T-helper 22 cell (primary cell): ENCODE measurements at regions not wholly inside any gene's neighbourhood (a gene's known extent, or its start where the extent isn't known, plus 50 kb on each side); places are given as distances from the start of the nearest gene placed in this dataset.
"Not testable (repeated sequence)": the region's sequence is repeated elsewhere in the genome, so short reads cannot be mapped to it uniquely, and the experiment has no call there.

Experiments
- DNase-seq: peaks from one replicate; pipeline ENCODE4 v3.0.0-alpha.2; 2020; ENCODE audit warnings: low read depth

GRCh38 chr7:67359900-67360299 lies 363.3 kb downstream of the TYW1 start:
- no peak for DNase-seq

- DNase-seq = no peak
Measured at GRCh38 chr7:67361150-67361549, 364.5 kb downstream of the TYW1 start.

- DNase-seq = no peak
Measured at GRCh38 chr7:67364441-67365017, 367.9 kb downstream of the TYW1 start.

- DNase-seq = no peak
Measured at GRCh38 chr7:67371429-67372305, 375.0 kb downstream of the TYW1 start.

- not testable (repeated sequence) for DNase-seq
Measured at GRCh38 chr7:67373389-67373788, 376.8 kb downstream of the TYW1 start.

GRCh38 chr7:67375427-67375826 lies 378.8 kb downstream of the TYW1 start:
- DNase-seq = no peak

GRCh38 chr7:67377939-67378862 lies 381.6 kb downstream of the TYW1 start:
- peak; percentile 6 for DNase-seq

- no peak for DNase-seq
Measured at GRCh38 chr7:67380326-67380725, 383.7 kb downstream of the TYW1 start.

- no peak for DNase-seq
Measured at GRCh38 chr7:67380858-67381257, 384.2 kb downstream of the TYW1 start.

- DNase-seq = no peak
Measured at GRCh38 chr7:67387851-67388250, 391.2 kb downstream of the TYW1 start.

- no peak for DNase-seq
Measured at GRCh38 chr7:67391168-67391567, 394.5 kb downstream of the TYW1 start.

GRCh38 chr7:67392596-67393438 lies 396.2 kb downstream of the TYW1 start:
- no peak for DNase-seq

- DNase-seq = no peak
Measured at GRCh38 chr7:67393903-67394302, 397.3 kb downstream of the TYW1 start.

- DNase-seq = no peak
Measured at GRCh38 chr7:67398916-67399315, 402.3 kb downstream of the TYW1 start.

- DNase-seq = no peak
Measured at GRCh38 chr7:67401492-67401891, 404.9 kb downstream of the TYW1 start.

GRCh38 chr7:67402280-67402679 lies 405.6 kb downstream of the TYW1 start:
- no peak for DNase-seq

- no peak for DNase-seq
Measured at GRCh38 chr7:67406976-67407375, 410.3 kb downstream of the TYW1 start.

- DNase-seq = no peak
Measured at GRCh38 chr7:67407392-67408071, 410.9 kb downstream of the TYW1 start.

GRCh38 chr7:67408109-67408508 lies 411.5 kb downstream of the TYW1 start:
- DNase-seq = no peak

GRCh38 chr7:67413670-67414069 lies 417.0 kb downstream of the TYW1 start:
- DNase-seq = no peak

GRCh38 chr7:67414858-67415257 lies 418.2 kb downstream of the TYW1 start:
- no peak for DNase-seq
